Mesothelial cell of epicardium (in vitro differentiated cells): ENCODE measurements at regions not wholly inside any gene's neighbourhood (a gene's known extent, or its start where the extent isn't known, plus 50 kb on each side); places are given as distances from the start of the nearest gene placed in this dataset.

Experiments
- DNase-seq, 2 experiments: peaks; one replicate each; pipeline ENCODE4 v3.0.0; 2021; ENCODE audit warnings: low spot score in 2 of 2; ENCODE audit not compliant: unreplicated experiment in 2 of 2
- H3K27ac Mint-ChIP-seq: 2 replicates; pipeline ENCODE4 v1.8.0; 2021; ENCODE audit warnings: mixed read lengths
- H3K27me3 Mint-ChIP-seq: 2 replicates; pipeline ENCODE4 v1.8.0; 2021; ENCODE audit warnings: low read depth, mixed read lengths
- H3K36me3 Mint-ChIP-seq: 2 replicates; pipeline ENCODE4 v1.8.0; 2021; ENCODE audit warnings: mixed read lengths
- H3K4me1 Mint-ChIP-seq: 2 replicates; pipeline ENCODE4 v1.8.0; 2021; ENCODE audit warnings: mixed read lengths
- H3K4me3 Mint-ChIP-seq: 2 replicates; pipeline ENCODE4 v1.8.0; 2021; ENCODE audit warnings: mild to moderate bottlenecking, moderate library complexity, mixed read lengths
- H3K9me3 Mint-ChIP-seq: 2 replicates; pipeline ENCODE4 v1.8.0; 2021; ENCODE audit warnings: mixed read lengths
- TF ChIP-seq, protein P1 (sequence below): fragments of 200-600 bp; sonication (generic); IDR thresholded peaks from one replicate; pipeline ENCODE4 v1.5.0; 2021; ENCODE audit warnings: antibody characterized with exemption; ENCODE audit not compliant: unreplicated experiment

DNA sequence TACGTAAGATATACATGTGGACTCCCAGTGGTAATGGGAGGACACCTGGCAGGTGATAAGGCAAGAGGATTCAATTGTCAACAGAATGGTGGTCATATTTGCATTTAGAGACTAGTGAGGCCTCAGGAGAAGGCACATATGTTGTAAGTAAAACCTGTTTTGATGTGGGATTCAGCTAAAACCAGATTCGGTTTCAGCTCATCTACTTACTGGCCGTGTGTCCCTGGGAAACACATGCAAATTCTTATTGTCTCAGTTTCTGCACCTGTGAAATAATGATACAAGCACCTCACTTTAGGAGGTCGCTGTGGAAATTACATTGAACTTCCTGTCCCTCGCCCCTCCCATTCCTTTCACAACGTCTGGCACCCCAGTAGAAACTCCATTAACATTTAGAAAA is 78.9 kb upstream of the FIBIN start:
- Mint-ChIP-seq H3K27ac (no peak overlapping the region), H3K4me3 (no peak overlapping the region), H3K36me3 (no peaks in the 10 kb centered on the region), H3K9me3 (peaks cover 7% of the 10 kb centered on the region), H3K27me3 (no peaks in the 10 kb centered on the region), H3K4me1 (peaks cover 4% of the 10 kb centered on the region)
- TF ChIP-seq, protein P1, sequence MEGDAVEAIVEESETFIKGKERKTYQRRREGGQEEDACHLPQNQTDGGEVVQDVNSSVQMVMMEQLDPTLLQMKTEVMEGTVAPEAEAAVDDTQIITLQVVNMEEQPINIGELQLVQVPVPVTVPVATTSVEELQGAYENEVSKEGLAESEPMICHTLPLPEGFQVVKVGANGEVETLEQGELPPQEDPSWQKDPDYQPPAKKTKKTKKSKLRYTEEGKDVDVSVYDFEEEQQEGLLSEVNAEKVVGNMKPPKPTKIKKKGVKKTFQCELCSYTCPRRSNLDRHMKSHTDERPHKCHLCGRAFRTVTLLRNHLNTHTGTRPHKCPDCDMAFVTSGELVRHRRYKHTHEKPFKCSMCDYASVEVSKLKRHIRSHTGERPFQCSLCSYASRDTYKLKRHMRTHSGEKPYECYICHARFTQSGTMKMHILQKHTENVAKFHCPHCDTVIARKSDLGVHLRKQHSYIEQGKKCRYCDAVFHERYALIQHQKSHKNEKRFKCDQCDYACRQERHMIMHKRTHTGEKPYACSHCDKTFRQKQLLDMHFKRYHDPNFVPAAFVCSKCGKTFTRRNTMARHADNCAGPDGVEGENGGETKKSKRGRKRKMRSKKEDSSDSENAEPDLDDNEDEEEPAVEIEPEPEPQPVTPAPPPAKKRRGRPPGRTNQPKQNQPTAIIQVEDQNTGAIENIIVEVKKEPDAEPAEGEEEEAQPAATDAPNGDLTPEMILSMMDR = no peak
- no peak for DNase-seq

DNA sequence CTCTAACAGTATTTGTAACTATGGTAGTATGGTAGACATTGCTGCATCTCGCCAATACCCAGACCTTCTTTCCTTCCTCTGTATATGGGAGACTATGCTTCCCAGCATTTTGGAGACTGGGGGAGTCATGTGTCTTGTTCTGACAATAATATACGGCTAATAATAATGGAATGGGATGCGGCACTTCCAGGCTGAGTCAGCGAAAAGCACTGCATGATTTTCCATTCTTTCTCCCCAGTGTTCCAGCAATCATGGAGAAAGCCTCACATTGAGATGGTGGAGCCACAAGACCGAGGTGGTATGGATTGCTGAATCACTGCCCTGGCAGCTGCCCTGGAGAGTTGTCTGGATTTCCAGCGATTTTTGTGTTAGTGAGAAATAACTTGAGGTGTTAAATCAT is 77.1 kb upstream of the FIBIN start:
- peaks cover 7% of the 10 kb centered on the region for H3K9me3 Mint-ChIP-seq
- no peak overlapping the region for H3K27ac Mint-ChIP-seq
- no peaks in the 10 kb centered on the region for H3K36me3 Mint-ChIP-seq
- no peak for DNase-seq
- H3K27me3 Mint-ChIP-seq = no peaks in the 10 kb centered on the region
- no peak overlapping the region for H3K4me3 Mint-ChIP-seq
- TF ChIP-seq, protein P1 = no peak
- H3K4me1 Mint-ChIP-seq = peaks cover 2% of the 10 kb centered on the region

DNA sequence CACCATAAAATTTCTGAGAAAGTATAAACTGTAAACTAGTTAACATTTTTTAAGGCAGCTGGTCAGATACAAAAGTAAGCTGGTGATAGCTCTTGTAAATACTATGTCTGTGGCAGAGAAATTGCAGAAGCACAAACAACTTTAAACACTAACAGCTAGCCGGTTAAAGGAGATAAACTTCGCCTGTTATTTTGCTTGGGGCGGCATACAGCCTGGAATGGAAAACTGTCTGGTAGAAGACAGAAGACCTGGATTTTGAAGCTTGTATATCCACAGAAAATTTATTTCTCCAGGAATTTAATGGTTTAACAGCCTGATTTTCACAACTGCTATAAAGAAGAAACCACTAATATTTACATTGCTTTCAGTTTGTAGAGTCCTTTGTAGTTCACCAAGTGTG is 65.3 kb upstream of the FIBIN start:
- Mint-ChIP-seq H3K27ac (no peak overlapping the region), H3K4me3 (no peak overlapping the region)
- no peak for DNase-seq

GRCh38 chr11:26929806-26930517 is 64.0 kb upstream of the FIBIN start:
- H3K36me3 Mint-ChIP-seq = no peaks in the 10 kb centered on the region
- TF ChIP-seq, protein P1 = no peak
- H3K27ac Mint-ChIP-seq = no peak overlapping the region
- H3K4me3 Mint-ChIP-seq = no peak overlapping the region
- peaks cover 26% of the 10 kb centered on the region for H3K9me3 Mint-ChIP-seq
- H3K27me3 Mint-ChIP-seq = no peaks in the 10 kb centered on the region
- no peak for DNase-seq
- peaks cover 2% of the 10 kb centered on the region for H3K4me1 Mint-ChIP-seq

More for the DNA sequence above, 65.3 kb upstream of the FIBIN start:
- Mint-ChIP-seq H3K9me3 (peaks cover 37% of the 10 kb centered on the region), H3K27me3 (no peaks in the 10 kb centered on the region), H3K36me3 (no peaks in the 10 kb centered on the region), H3K4me1 (peaks cover 2% of the 10 kb centered on the region)
- TF ChIP-seq, protein P1 = no peak

- TF ChIP-seq, protein P1 = no peak
- Mint-ChIP-seq H3K4me3 (no peak overlapping the region), H3K27me3 (no peaks in the 10 kb centered on the region), H3K36me3 (no peaks in the 10 kb centered on the region), H3K9me3 (peaks cover 23% of the 10 kb centered on the region), H3K4me1 (peaks cover 2% of the 10 kb centered on the region), H3K27ac (no peak overlapping the region)
- DNase-seq = no peak
Measured at GRCh38 chr11:26930518-26931247, 63.2 kb upstream of the FIBIN start.
